Type B pancreatic cell (in vitro differentiated cells): ENCODE measurements at regions not wholly inside any gene's neighbourhood (a gene's known extent, or its start where the extent isn't known, plus 50 kb on each side); places are given as distances from the start of the nearest gene placed in this dataset.
"Not testable (repeated sequence)": the region's sequence is repeated elsewhere in the genome, so short reads cannot be mapped to it uniquely, and the experiment has no call there.

Experiments used
- DNase-seq: peaks from one replicate; pipeline ENCODE4 v3.0.0; 2021; ENCODE audit warnings: mixed read lengths; ENCODE audit not compliant: unreplicated experiment; ENCODE audit errors: extremely low spot score
- H3K27ac Mint-ChIP-seq: 2 replicates; pipeline ENCODE4 v1.8.0; 2021; ENCODE audit warnings: mild to moderate bottlenecking, mixed read lengths
- H3K27me3 Mint-ChIP-seq: 2 replicates; pipeline ENCODE4 v1.8.0; 2021; ENCODE audit warnings: mixed read lengths
- H3K36me3 Mint-ChIP-seq: 2 replicates; pipeline ENCODE4 v1.8.0; 2021; ENCODE audit warnings: mixed read lengths
- H3K4me1 Mint-ChIP-seq: one replicate; pipeline ENCODE4 v1.8.0; 2021; ENCODE audit warnings: mixed read lengths; ENCODE audit not compliant: unreplicated experiment
- H3K4me3 Mint-ChIP-seq: 2 replicates; pipeline ENCODE4 v1.8.0; 2021; ENCODE audit warnings: mild to moderate bottlenecking, mixed read lengths
- H3K9me3 Mint-ChIP-seq: 2 replicates; pipeline ENCODE4 v1.8.0; 2021; ENCODE audit warnings: mixed read lengths
- TF ChIP-seq, protein P1 (sequence below): fragments of 200-600 bp; sonication (generic); conservative IDR thresholded peaks from 2 replicates; pipeline ENCODE4 v1.5.0; 2021; ENCODE audit warnings: antibody characterized with exemption, mild to moderate bottlenecking

DNA sequence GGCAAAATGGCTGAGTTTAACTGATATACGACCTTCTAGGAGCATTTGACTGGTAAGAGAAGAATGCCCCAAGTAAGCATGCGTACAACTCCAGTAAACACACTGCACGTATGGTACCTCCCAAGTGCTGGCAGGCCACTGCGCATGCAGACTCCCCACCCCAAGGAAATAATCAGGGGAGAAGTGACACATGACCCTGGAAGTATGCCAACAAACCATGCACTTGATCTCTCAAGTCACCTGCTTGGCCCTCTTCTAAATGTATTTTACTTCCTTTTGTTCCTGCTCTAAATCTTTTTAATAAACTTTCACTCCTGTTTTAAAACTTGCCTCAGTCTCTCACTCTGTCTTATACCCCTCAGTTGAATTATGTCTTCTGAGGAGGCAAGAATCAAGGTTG is 129.8 kb upstream of the COL5A2 start:
- H3K27me3 Mint-ChIP-seq = no peaks in the 10 kb centered on the region
- H3K9me3 Mint-ChIP-seq = no peaks in the 10 kb centered on the region
- no peak overlapping the region for H3K27ac Mint-ChIP-seq
- TF ChIP-seq, protein P1, sequence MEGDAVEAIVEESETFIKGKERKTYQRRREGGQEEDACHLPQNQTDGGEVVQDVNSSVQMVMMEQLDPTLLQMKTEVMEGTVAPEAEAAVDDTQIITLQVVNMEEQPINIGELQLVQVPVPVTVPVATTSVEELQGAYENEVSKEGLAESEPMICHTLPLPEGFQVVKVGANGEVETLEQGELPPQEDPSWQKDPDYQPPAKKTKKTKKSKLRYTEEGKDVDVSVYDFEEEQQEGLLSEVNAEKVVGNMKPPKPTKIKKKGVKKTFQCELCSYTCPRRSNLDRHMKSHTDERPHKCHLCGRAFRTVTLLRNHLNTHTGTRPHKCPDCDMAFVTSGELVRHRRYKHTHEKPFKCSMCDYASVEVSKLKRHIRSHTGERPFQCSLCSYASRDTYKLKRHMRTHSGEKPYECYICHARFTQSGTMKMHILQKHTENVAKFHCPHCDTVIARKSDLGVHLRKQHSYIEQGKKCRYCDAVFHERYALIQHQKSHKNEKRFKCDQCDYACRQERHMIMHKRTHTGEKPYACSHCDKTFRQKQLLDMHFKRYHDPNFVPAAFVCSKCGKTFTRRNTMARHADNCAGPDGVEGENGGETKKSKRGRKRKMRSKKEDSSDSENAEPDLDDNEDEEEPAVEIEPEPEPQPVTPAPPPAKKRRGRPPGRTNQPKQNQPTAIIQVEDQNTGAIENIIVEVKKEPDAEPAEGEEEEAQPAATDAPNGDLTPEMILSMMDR = no peak
- no peak overlapping the region for H3K4me3 Mint-ChIP-seq
- H3K4me1 Mint-ChIP-seq = no peaks in the 10 kb centered on the region
- DNase-seq = no peak
- H3K36me3 Mint-ChIP-seq = no peaks in the 10 kb centered on the region

DNA sequence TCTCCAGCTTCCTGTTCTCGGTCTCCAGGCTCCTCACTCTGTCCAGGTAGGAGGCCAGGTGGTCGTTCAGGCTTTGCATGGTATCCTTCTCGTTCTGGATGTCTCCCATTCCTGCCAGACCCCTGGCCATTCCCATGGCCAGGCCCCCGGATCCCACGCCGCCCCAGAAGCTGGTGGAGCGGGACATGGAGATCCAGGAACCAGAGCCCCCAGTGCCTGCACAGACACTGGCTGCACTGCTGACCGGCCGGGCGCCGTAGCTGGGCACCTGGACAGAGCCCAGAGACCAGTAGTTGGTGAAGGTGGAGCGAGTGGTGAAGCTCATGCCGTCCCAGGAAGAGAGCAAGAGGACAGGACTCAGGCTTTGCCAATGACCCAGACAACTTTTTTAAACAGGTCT is 129.1 kb upstream of the WDR75 start:
- no peak overlapping the region for H3K27ac Mint-ChIP-seq
- no peaks in the 10 kb centered on the region for H3K36me3 Mint-ChIP-seq
- peaks cover 9% of the 10 kb centered on the region for H3K9me3 Mint-ChIP-seq

DNA sequence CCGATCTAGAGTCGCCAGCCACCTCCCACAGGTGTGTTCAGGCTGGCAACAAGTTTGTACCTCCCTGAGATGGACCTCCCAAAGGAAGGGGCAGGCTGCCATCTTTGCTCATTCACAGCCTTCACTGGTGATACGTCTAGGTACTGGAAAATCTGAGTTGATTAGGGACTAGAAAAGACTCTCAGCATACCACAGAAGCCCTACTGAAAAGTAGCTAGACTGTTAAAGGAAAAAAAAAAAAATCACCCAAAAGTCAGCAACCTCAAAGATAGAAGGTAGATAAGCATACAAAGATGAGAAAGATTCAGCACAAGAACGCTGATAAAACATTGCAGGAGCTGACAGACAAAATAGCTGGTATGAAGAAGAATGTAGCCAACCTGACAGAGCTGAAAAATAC is 128.6 kb upstream of the WDR75 start:
- H3K9me3 Mint-ChIP-seq = peaks cover 9% of the 10 kb centered on the region
- no peaks in the 10 kb centered on the region for H3K4me1 Mint-ChIP-seq
- no peak overlapping the region for H3K4me3 Mint-ChIP-seq
- no peaks in the 10 kb centered on the region for H3K27me3 Mint-ChIP-seq
- TF ChIP-seq, protein P1 = no peak
- H3K36me3 Mint-ChIP-seq = no peaks in the 10 kb centered on the region
- DNase-seq = no peak
- no peak overlapping the region for H3K27ac Mint-ChIP-seq

More for the DNA sequence above, 129.1 kb upstream of the WDR75 start:
- H3K4me3 Mint-ChIP-seq = no peak overlapping the region
- TF ChIP-seq, protein P1 = no peak
- no peaks in the 10 kb centered on the region for H3K27me3 Mint-ChIP-seq
- H3K4me1 Mint-ChIP-seq = no peaks in the 10 kb centered on the region
- no peak for DNase-seq

DNA sequence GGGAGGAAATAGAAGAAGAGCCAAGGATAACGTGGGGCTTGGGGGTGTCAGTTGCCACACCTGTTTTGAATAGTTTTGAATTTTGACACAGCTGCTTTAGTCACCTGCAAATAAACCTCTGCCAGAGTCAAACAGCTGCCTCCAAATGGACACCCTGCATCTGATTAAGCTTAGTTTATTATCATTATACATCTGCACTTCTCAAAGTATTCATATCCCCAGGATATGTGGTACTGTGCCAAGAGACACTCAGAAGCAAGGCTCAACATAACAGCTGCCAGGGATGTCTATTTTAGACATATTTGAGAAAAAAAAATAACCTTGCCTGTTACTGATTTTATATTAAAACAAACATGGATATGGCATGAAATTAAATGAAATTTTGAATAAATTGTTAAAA is 122.5 kb upstream of the WDR75 start:
- no peak for DNase-seq
- TF ChIP-seq, protein P1 = no peak
- Mint-ChIP-seq H3K9me3 (peaks cover 9% of the 10 kb centered on the region), H3K4me3 (no peak overlapping the region), H3K27ac (no peak overlapping the region), H3K36me3 (no peaks in the 10 kb centered on the region), H3K27me3 (no peaks in the 10 kb centered on the region), H3K4me1 (no peaks in the 10 kb centered on the region)

DNA sequence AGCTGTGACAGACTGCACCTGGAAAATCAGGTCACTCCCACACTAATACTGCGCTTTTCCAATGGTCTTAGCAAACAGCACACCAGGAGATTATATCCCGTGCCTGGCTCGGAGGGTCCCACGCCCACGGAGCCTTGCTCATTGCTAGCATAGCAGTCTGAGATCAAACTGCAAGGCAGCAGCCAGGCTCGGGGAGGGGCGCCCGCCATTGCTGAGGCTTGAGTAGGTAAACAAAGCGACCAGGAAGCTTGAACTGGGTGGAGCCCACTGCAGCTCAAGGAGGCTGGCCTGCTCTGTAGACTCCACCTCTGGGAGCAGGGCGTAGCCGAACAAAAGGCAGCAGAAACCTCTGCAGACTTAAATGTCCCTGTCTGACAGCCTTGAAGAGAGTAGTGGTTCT is 121.8 kb upstream of the WDR75 start:
- not testable (repeated sequence) for H3K27ac Mint-ChIP-seq, DNase-seq, H3K36me3 Mint-ChIP-seq, H3K4me1 Mint-ChIP-seq, H3K4me3 Mint-ChIP-seq, H3K27me3 Mint-ChIP-seq, H3K9me3 Mint-ChIP-seq

DNA sequence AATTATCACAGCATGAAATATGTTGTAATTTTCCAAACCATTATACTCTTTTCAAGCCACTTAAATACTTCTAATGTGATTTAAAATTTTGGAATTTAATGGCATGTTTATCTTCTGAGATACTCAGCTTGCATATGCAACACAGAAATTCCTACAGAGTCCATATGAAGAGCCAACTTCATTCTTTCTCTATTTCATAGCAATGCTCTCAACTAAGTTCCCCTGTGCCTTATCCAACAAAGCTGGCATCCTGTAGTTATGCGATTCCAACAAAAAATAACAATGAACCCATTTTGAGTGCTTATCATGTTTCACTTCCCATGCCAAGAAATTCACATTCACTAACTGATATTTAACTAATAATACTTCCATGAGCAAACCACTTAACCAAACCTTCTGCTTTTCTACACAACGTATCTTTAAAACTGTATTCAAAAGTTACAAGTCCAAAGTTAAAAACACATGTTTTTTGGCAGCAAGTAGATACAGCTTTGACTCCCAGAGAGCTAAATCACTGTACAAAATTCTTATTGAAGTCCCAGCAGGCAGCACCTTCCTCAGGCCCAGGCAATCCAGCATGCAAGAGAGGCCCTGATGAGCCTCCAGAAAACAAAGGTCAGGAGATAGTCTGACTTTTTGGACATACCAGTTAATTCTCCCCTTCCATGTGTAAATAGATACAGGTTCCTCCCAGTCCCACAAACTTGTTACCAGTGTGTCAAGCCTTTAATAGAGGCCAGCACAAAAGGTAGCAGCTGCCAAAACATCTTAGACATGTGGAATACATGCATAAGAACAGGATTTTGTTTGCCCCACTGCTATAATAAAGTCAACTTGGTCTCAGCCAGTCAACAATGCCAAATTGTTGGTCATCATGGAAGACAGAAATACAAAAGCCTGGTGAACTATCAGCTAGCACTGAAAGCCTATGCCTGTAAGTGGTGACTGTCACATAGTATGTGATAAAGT is 113.1 kb upstream of the WDR75 start:
- H3K27ac Mint-ChIP-seq = no peak overlapping the region
- peaks cover 9% of the 10 kb centered on the region for H3K9me3 Mint-ChIP-seq

More for the DNA sequence above, 113.1 kb upstream of the WDR75 start:
- no peaks in the 10 kb centered on the region for H3K27me3 Mint-ChIP-seq
- TF ChIP-seq, protein P1 = no peak
- no peak overlapping the region for H3K4me3 Mint-ChIP-seq
- DNase-seq = no peak
- peaks cover 4% of the 10 kb centered on the region for H3K4me1 Mint-ChIP-seq
- H3K36me3 Mint-ChIP-seq = no peaks in the 10 kb centered on the region
